Endothelial cell of umbilical vein (primary cell): ENCODE measurements at regions not wholly inside any gene's neighbourhood (a gene's known extent, or its start where the extent isn't known, plus 50 kb on each side); places are given as distances from the start of the nearest gene placed in this dataset.

Experiments used
- CTCF ChIP-seq, 2 donors: IDR thresholded peaks; 1 replicate in 1 of 2; 2 replicates in 1 of 2; pipeline ENCODE4 v1.5.1; 2011; ENCODE audit warnings: low read length in 2 of 2, mild to moderate bottlenecking in 2 of 2, moderate library complexity in 2 of 2, control low read depth in 1 of 2, inconsistent platforms in 1 of 2, low read depth in 1 of 2; ENCODE audit not compliant: insufficient read depth in 1 of 2; ENCODE audit errors: extremely low read depth in 1 of 2
- EZH2 ChIP-seq: IDR thresholded peaks from 2 replicates; pipeline ENCODE4 v1.6.1; 2012; ENCODE audit warnings: borderline replicate concordance, low read depth, mild to moderate bottlenecking, moderate library complexity, low read length, inconsistent platforms; ENCODE audit not compliant: severe bottlenecking
- MAX ChIP-seq: IDR thresholded peaks from 2 replicates; pipeline ENCODE4 v1.6.1; 2011; ENCODE audit not compliant: insufficient read depth, insufficient read length

DNA sequence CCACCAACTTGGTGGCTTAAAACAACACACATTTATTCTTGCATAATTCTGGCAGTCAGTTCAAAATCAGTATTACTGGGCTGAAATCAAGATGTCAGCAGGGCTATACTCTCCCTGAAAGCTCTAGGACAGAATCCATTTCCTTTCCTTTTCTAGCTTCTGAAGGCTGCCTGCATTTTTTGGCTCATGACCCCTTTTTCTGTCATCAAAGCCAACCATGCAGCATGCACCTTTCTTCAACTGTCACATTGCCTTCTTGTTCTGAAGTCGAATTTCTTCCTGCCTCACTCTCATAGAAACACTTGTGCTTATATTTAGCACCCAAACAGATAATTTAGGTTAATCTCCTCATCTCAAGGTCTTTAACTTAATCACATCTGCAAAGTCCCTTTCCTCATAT, 79.8 kb upstream of the PPP1R2C start:
- TF ChIP-seq CTCF (IDR thresholded peaks at IDR 0.05; ENCODE audit: extremely low read depth in 1 of 2, insufficient read depth in 1 of 2, low read depth in 1 of 2, low read length in 2 of 2) (no peak), EZH2 (no peak), MAX (no peak)
